ENCODE measurements at regions not wholly inside any gene's neighbourhood (a gene's known extent, or its start where the extent isn't known, plus 50 kb on each side); places are given as distances from the start of the nearest gene placed in this dataset.

GRCh38 chr5:87705876-87706275, 293.1 kb upstream of the CCNH start:
- Histone ChIP-seq H3K36me3 (no peaks in the 10 kb centered on the region), H3K4me1 (no peaks in the 10 kb centered on the region), H3K4me3 (no peak overlapping the region), H3K27ac (no peak overlapping the region), H3K9me3 (no peaks in the 10 kb centered on the region), H3K27me3 (no peaks in the 10 kb centered on the region)
- TF ChIP-seq CTCF (IDR thresholded peaks at IDR 0.05), result no peak
- ATAC-seq (no peak), DNase-seq (no peak), FAIRE-seq (no peak)
- WGBS, 2 donors, result 55 to 61% methylated on average over 1 of the region's 1 CpG
- intact Hi-C loops (cut with DNase I), result no loop called here

- 46 to 61% methylated on average over 1 of the region's 1 CpG for WGBS, 2 donors
- Histone ChIP-seq H3K4me1 (no peaks in the 10 kb centered on the region), H3K27ac (no peak overlapping the region), H3K36me3 (no peaks in the 10 kb centered on the region), H3K27me3 (no peaks in the 10 kb centered on the region), H3K4me3 (no peak overlapping the region), H3K9me3 (no peaks in the 10 kb centered on the region)
- ATAC-seq (no peak), DNase-seq (no peak), FAIRE-seq (no peak)
- intact Hi-C loops (cut with DNase I), result no loop called here
- no peak for TF ChIP-seq CTCF (IDR thresholded peaks at IDR 0.05)
These were observed 274.2 kb upstream of the CCNH start for GRCh38 chr5:87686975-87687374.

- no peak for TF ChIP-seq CTCF (IDR thresholded peaks at IDR 0.05)
- Histone ChIP-seq H3K36me3 (no peaks in the 10 kb centered on the region), H3K9me3 (no peaks in the 10 kb centered on the region), H3K4me3 (no peak overlapping the region), H3K27me3 (no peaks in the 10 kb centered on the region), H3K27ac (no peak overlapping the region), H3K4me1 (no peaks in the 10 kb centered on the region)
- DNase-seq (no peak), ATAC-seq (no peak), FAIRE-seq (no peak)
- intact Hi-C loops (cut with DNase I), result no loop called here
These were observed 273.3 kb upstream of the CCNH start for GRCh38 chr5:87686018-87686417.

- FAIRE-seq, result no peak
- no peaks in the 10 kb centered on the region for H3K36me3 ChIP-seq
- TF ChIP-seq CTCF (IDR thresholded peaks at IDR 0.05), result no peak
- H3K27me3 ChIP-seq, result no peaks in the 10 kb centered on the region
- DNase-seq, result no peak
- H3K9me3 ChIP-seq, result no peaks in the 10 kb centered on the region
- no peaks in the 10 kb centered on the region for H3K4me1 ChIP-seq
- intact Hi-C loops (cut with DNase I), result no loop called here
- ATAC-seq, result no peak
- H3K4me3 ChIP-seq, result no peak overlapping the region
- 31 to 49% methylated on average over 2 of the region's 2 CpGs for WGBS, 2 donors
- H3K27ac ChIP-seq, result no peak overlapping the region
These were observed 261.5 kb upstream of the CCNH start for GRCh38 chr5:87674235-87674634.

GRCh38 chr5:87671146-87671545, 258.4 kb upstream of the CCNH start:
- TF ChIP-seq CTCF (IDR thresholded peaks at IDR 0.05), result no peak
- ATAC-seq, result no peak
- H3K27ac ChIP-seq, result no peak overlapping the region

More at GRCh38 chr5:87671146-87671545, 258.4 kb upstream of the CCNH start:
- no peak overlapping the region for H3K4me3 ChIP-seq
- no peaks in the 10 kb centered on the region for H3K4me1 ChIP-seq
- no peaks in the 10 kb centered on the region for H3K9me3 ChIP-seq
- FAIRE-seq (no peak), DNase-seq (no peak)
- 43 to 49% methylated on average over 4 of the region's 4 CpGs for WGBS, 2 donors
- H3K27me3 ChIP-seq, result no peaks in the 10 kb centered on the region
- intact Hi-C loops (cut with DNase I), result no loop called here
- no peaks in the 10 kb centered on the region for H3K36me3 ChIP-seq

All from pancreas (tissue), 10 donors.